Amniotic stem cell (primary cell): ENCODE measurements at regions not wholly inside any gene's neighbourhood (a gene's known extent, or its start where the extent isn't known, plus 50 kb on each side); places are given as distances from the start of the nearest gene placed in this dataset.
A peak's percentile ranks its signal among the peaks of the same experiment; 100 is the strongest.

ENCODE experiments used
- DNase-seq: peaks from one replicate; lab custom pipeline; 2025; lab: John Stamatoyannopoulos, UW

GRCh38 chr10:33126742-33127141, 168.7 kb upstream of the ITGB1 start:
- DNase-seq, result no peak

- no peak for DNase-seq
These were observed 167.8 kb upstream of the ITGB1 start for GRCh38 chr10:33125522-33126517.

- DNase-seq, result no peak
These were observed 167.1 kb upstream of the ITGB1 start for GRCh38 chr10:33125111-33125510.

DNA sequence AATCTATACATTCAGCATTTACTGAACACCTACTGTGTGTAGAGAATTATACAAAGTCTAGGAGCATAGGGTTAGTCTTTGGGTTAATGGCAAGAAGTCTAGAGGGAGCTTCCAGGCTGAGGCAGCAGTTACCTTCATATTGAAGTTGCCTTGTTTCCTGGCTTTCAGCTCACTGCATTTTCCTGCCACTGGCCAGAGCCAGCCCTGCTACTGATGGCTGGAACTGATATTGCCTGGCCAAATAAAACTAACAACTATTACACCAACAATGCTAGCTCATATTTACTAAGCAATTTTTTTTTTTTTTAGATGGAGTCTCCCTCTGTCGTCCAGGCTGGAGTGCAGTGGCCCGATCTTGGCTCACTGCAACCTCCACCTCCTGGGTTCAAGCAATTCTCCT, 165.7 kb upstream of the ITGB1 start:
- no peak for DNase-seq

GRCh38 chr10:33122014-33122809, 164.2 kb upstream of the ITGB1 start:
- DNase-seq, result peak; percentile 68

GRCh38 chr10:33120700-33121099, 162.7 kb upstream of the ITGB1 start:
- no peak for DNase-seq

DNA sequence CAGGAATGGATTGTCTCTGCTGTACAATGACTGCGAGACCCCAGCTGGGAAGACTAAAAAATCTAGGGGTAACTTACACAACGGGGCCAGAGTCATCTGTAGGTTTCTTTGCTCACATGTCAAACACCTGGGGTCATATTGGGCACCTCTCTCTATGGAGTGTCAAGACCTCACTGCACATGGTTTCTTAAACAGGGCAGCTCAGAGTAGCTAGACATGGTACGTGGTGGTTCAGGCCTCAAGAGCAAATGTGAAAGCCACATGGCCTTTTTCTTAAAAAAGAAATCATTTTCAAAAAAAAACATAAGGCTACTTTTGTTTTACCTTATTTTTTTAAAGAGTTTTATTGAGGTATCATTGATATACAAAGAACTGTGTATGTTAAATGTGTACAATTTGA, 162.2 kb upstream of the ITGB1 start:
- DNase-seq, result no peak

DNA sequence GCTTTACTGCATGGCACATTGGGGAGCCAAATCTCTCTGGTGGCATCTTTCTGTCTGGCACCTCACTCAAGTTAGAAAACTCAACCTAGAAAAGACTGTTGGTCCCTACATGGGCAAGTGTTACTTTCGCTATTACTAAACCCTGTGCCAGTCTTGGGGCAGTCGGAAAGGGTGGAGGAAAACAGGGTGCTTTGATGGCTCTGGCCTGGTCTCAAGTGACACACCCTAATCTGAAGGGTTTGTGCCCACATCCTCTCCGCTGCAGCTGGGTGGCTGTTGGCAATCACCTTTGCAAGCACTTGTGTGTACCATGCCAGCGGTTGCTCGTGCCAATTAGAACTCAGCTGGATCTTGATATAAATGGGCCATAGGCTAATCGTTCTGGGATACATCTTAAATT, 159.8 kb upstream of the ITGB1 start:
- no peak for DNase-seq

- no peak for DNase-seq
These were observed 159.2 kb upstream of the ITGB1 start for GRCh38 chr10:33117230-33117629.

GRCh38 chr10:33115738-33116719, 158.0 kb upstream of the ITGB1 start:
- DNase-seq, result no peak

DNA sequence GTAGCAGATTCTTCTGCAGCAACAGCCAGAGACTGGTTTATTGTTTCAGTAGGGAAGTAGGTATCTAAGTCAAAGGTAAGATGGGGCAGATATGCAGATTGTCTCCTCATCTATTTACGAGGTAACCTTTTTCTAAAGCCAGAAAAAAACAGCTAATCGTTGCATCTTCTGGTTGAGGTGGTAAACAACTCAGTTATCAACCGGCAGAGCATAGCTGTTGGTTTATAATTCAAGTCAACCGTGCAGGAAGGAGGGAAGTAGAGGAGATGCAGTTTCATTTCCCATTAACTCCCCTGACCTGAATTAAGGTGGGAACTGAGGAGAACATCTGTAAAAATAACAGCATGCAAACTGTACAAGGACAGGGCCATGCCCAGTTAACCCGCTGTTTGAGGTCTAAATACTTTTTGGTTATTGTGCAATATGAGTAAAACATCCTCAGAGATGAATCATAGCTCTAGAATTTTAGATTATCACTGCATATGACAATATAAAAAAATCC, 156.5 kb upstream of the ITGB1 start:
- DNase-seq, result no peak

DNA sequence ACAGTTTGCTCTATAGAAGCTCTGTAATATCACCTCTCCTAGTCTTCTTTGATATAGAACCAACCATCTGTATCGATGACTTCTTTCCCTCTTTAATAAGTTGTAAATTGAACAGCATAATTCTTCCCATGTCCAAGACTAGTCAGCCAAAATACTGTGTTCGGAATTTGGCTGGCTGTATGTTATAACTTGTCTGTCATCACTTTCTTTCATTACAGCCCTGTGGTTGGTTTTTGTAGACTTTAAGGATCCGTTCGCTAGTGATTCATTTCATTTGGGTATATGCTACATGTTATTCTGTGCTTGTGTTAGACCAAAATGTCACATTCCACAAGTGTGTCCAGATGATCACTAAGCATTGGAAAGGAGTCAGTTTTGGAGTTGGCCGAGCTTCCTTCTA, 155.4 kb upstream of the ITGB1 start:
- DNase-seq, result no peak

DNA sequence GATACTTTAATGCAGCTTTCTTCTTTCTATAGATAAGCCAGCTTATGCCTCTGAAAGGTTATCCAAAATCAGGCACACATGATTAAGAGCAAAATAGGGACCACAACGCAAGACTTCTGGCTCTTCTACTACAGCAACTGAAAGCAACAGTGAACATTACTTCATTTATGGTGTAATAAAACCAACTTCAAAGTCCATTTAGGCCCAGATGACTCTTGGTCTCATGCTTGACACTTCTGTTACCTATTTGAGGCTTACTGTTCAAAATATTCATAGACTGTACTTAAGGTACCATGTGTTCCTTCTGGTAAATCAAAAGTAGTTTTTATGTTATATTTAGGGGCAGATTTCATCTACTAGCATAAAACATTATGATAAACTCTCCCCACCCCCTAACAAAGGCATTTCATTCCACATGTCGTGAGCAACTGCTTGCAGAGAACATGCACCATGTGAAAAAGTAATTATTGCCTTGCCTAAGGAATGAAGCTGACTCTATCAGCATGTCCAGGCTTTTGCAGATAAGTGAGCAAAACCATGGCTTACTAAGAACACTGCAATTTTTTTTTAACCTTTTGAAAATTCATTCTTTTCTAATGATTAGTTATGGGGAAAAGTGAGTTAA, 154.9 kb upstream of the ITGB1 start:
- no peak for DNase-seq

DNA sequence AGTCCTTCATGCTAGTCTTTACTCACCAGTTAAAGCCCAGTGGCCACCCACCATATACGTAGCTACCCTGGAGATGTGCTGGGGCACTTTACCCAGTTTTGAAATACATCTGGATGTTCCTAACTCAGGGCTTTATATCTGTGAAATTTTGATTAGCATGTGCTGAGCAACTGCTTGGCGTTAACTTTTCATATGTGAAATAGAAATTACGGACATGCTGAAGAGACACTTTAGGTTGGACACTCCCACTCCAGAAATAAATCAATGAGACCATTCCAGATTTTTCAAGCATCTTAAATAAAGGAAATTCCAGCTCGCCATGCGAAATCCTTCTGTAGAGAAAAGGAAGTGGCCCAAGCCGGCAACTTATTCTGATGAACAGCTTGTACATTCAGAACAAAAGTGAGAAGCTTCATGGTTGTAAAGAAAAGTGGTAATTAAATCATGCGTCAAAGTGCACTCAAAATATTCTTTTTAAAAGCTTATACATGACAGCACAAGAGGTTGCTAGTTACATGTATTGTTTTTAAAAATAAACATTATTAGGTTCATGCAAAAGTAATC, 153.5 kb upstream of the ITGB1 start:
- DNase-seq, result no peak

DNA sequence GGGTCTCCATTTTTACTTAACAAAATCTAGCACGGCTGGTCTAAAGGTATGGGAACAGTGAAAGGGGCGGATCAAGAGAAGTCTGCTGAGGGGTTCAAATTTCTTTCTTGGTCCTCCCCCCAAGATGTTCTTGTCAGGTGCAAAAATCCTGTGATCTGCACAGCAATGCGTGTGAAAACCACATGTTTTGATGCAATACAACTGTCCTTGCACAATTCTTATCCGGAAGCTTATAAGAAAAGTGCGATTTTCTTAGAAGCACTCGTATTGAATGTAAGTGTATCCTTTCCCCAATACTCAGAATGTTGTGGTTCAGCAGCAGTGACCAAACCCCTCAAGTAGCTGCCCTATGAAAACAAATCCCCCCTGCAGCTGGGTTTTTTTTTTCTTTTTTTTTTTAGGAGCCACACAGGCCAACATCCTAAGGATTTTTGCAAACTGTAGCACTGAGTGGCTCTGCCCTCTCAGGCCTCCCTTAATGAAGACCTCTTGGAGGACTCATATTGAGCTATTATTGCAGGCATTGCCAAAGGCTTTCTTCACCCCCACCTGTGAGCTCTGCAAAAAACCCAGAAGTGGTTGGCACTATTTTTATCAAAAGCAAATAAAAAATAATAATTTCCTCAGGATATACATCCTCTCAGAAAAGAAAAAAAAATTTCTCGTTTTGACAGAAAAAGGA, 151.9 kb upstream of the ITGB1 start:
- no peak for DNase-seq

DNA sequence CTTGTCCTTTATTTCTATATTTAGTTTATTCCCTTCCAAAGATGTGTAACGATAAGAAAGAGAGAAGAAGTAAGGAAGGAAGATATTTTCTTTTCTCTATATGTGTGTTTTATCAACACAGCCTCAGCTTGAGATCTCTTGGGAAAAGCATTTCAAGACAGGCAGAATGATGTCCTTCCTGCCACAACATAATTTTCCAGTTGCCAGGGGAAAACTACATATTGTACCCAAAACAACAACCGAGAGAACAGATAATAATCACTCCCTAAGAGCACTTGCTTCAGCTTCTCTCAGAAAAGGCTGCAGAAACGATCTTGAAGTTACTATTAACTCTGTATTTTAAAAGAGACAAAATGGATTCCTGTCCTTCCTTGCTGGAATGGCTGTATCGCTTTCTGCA, 151.4 kb upstream of the ITGB1 start:
- no peak for DNase-seq

DNA sequence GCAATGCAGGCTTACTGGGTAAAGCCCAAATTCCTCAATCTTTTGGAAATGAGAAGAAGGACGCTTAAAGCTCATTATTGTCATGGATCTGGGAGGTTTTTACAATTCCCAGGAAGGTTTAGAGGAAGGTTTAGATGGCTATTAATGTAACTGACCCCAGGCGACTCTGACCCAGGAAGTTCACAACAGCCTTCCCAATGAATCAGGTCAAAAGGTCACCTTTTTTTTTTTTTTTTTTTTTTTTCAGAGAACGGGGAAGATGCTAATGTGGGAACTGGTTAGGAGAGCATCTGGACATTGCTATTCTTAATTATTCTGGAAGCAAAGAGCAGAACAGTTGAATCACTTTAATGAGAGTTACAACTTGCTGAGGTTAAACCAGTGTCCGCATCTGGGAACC, 149.9 kb upstream of the ITGB1 start:
- DNase-seq, result no peak

DNA sequence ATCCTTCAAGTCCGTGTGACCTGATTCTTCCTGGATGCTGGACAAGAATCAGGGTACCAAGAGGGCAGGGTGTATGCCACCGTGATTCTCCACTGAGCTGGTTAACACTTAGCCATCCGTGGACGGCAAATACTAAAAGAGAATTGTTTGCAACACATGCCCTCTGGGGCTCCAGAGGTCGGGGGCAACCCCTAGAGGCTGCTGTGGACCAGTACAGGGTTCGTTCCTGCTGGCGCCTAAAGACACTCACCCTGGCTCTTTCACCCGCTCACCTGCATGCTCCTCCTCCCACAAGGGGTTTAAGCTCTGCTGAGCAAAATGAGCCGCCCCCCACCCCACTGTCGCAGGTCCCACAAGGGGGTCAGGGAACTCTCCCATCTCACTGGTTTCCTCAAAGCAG, 148.7 kb upstream of the ITGB1 start:
- DNase-seq, result no peak

- no peak for DNase-seq
These were observed 145.9 kb upstream of the ITGB1 start for GRCh38 chr10:33103863-33104379.

DNA sequence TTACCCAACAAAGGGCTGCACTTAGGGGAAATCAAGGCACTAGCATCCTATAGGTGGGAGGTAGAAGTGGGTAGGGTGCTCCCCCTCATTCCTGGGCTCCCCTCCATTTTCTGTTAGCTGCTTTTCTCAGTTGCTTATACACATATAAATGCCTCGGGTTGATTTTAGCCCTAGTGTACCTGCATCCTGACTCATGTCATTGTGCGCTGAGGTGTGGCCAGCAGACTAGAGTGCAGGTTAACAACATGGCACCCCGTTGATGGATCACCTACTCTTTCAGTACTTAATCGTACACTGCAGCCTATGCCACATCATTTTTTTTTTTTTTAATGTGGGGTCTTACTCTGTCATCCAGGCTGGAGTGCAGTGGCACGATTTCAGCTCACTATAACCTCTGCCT, 144.0 kb upstream of the ITGB1 start:
- no peak for DNase-seq
